Body of pancreas (tissue), 4 donors: ENCODE measurements at regions not wholly inside any gene's neighbourhood (a gene's known extent, or its start where the extent isn't known, plus 50 kb on each side); places are given as distances from the start of the nearest gene placed in this dataset.

Source experiments
- POLR2A ChIP-seq, 3 donors: fragments of 450-650 bp; IDR thresholded peaks; one replicate each; pipeline ENCODE4 v1.6.1; 2016; ENCODE audit warnings: antibody characterized with exemption in 3 of 3, mild to moderate bottlenecking in 2 of 3
- TF ChIP-seq, protein P1 (sequence below), 7 experiments: fragments of 450-650 bp in 4 of 7; fragments of 200-600 bp in 3 of 7; sonication (generic) in 3 of 7; IDR thresholded peaks; one replicate each; pipeline ENCODE4 v1.5.1; 2016 to 2019; ENCODE audit warnings: antibody characterized with exemption in 7 of 7

- TF ChIP-seq, protein P1, sequence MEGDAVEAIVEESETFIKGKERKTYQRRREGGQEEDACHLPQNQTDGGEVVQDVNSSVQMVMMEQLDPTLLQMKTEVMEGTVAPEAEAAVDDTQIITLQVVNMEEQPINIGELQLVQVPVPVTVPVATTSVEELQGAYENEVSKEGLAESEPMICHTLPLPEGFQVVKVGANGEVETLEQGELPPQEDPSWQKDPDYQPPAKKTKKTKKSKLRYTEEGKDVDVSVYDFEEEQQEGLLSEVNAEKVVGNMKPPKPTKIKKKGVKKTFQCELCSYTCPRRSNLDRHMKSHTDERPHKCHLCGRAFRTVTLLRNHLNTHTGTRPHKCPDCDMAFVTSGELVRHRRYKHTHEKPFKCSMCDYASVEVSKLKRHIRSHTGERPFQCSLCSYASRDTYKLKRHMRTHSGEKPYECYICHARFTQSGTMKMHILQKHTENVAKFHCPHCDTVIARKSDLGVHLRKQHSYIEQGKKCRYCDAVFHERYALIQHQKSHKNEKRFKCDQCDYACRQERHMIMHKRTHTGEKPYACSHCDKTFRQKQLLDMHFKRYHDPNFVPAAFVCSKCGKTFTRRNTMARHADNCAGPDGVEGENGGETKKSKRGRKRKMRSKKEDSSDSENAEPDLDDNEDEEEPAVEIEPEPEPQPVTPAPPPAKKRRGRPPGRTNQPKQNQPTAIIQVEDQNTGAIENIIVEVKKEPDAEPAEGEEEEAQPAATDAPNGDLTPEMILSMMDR (IDR thresholded peaks at IDR 0.05) = no peak
- no peak for TF ChIP-seq POLR2A (IDR thresholded peaks at IDR 0.05)
Observed at GRCh38 chr4:134944115-134944514, 742.5 kb upstream of the PABPC4L start.
